Skin epidermis (tissue), 12 donors: ENCODE measurements at regions not wholly inside any gene's neighbourhood (a gene's known extent, or its start where the extent isn't known, plus 50 kb on each side); places are given as distances from the start of the nearest gene placed in this dataset.

ENCODE experiments used
- H3K27ac ChIP-seq, 21 experiments: fragments of 200-600 bp; sonication (generic) in 11 of 21; one replicate each; pipeline ENCODE4 v1.5.0; 2020; ENCODE audit warnings: mild to moderate bottlenecking in 3 of 21, inconsistent platforms in 2 of 21, moderate library complexity in 2 of 21
- H3K4me3 ChIP-seq, 7 experiments: fragments of 200-600 bp; sonication (generic) in 2 of 7; one replicate each; pipeline ENCODE4 v1.5.0; 2020; ENCODE audit warnings: inconsistent platforms in 2 of 7, mild to moderate bottlenecking in 2 of 7, moderate library complexity in 1 of 7

DNA sequence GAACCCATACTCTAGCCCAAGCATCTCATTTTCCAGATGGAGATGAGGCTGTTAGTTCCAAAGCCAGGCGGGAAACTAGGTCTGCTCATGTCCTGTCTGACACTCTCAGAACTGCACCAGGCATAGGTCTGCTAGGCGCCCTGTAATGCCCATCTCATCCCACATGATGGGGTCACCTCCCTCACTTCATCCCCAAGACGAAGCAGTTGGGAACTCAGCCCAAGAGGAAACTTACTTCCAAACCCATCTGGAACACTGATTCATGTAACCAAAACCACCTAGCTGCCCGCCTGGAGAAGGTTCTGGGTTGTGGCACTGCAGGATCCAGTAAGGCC lies 84.0 kb upstream of the PRNP start:
- no peak overlapping the region for H3K27ac ChIP-seq
- H3K4me3 ChIP-seq, result no peak overlapping the region

DNA sequence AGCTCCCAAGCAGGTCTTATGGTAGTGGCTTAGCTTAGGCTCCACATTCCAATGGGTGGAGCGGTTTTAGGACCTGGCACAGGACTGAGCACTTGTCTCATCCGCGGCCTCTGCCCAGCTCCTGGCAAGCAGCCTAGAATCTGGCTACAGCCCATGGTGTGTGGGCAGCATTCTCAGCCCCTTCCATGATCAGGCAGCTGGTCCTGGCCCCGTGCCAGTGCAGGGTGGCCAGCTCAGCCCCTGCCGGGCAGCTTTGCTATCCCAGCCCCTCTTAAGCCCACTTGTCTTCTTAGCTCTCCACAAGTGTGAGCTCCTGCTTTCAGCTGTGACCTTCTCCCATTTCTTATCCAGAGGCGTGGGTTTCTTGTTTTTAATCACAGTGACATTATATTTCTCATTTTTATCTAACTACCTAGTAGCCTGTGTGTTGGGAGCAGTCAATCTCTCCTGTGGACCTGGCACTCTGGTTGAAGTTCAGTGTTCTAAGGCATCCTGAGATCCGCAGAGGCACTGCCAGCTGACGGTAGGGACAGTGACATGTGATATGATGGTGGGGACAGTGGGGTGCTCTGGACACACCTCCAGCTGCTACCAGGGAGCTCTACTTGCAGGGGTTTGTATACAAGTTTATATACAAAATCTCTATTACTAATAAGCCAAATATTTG lies 84.5 kb upstream of the PRNP start:
- Histone ChIP-seq H3K27ac (no peak overlapping the region), H3K4me3 (no peak overlapping the region)

GRCh38 chr20:4600308-4601014 lies 85.8 kb upstream of the PRNP start:
- no peak overlapping the region for H3K27ac ChIP-seq

DNA sequence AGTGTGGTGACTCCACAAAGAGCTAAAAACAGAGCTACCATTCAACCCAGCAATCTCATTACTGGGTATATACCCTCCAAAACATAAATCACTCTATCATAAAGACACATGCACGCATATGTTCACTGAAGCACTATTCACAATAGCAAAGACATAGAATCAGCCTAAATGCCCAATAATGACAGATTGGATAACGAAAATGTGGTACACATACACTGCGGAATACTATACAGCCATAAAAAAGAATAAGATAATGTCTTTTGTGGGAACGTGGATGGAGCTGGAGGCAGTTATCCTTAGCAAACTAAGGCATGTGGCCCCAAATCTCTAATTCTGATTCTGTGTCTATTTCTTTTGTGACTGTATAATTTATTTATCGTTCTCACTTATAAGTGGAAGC lies 89.0 kb upstream of the PRNP start:
- Histone ChIP-seq H3K27ac (no peak overlapping the region), H3K4me3 (no peak overlapping the region)

More at GRCh38 chr20:4600308-4601014, 85.8 kb upstream of the PRNP start:
- H3K4me3 ChIP-seq, result no peak overlapping the region

- Histone ChIP-seq H3K27ac (no peak overlapping the region), H3K4me3 (no peak overlapping the region)
Observed at GRCh38 chr20:4593149-4593525, 93.1 kb upstream of the PRNP start.

- peak overlapping the region in 5 of 7 experiments; percentile 9 to 27 (median 18) for H3K4me3 ChIP-seq
- no peak overlapping the region for H3K27ac ChIP-seq
Observed at GRCh38 chr20:4592316-4593148, 93.7 kb upstream of the PRNP start.

- H3K27ac ChIP-seq, result no peak overlapping the region
- H3K4me3 ChIP-seq, result peak overlapping the region in 1 of 7 experiments; percentile 18
Observed at GRCh38 chr20:4591975-4592315, 94.3 kb upstream of the PRNP start.

- H3K27ac ChIP-seq, result no peak overlapping the region
- no peak overlapping the region for H3K4me3 ChIP-seq
Observed at GRCh38 chr20:4585758-4586157, 100.5 kb upstream of the PRNP start.

DNA sequence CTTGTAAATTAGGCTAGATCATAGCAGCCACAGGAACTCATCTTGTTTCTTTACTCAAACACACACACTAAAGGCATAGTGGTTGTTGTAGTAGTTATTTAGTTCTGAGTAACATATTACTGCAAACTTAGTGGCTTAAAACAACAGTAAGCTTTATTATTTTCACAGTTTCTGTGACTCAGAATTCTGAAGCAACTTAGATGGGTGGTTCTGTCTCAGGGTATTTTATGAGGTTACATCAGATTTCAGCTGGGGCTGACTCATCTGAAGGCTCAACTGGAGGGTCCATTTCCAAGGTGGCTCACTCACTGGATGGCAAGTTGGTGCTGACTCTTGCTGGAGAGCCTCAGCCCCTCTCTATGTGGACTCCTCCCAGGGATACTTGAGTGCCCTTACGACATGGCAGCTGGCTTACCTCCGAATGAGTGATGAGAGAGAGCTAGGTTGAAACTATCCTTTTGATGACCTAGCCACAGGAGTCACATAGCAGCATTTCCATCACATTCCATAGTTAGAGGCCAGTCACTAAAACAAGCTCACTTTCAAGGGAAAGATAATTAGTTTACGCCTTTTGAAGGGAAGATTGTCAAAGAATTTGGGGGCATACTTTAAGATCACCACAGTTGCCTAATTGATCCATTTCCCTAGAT lies 101.0 kb upstream of the PRNP start:
- Histone ChIP-seq H3K4me3 (no peak overlapping the region), H3K27ac (no peak overlapping the region)

DNA sequence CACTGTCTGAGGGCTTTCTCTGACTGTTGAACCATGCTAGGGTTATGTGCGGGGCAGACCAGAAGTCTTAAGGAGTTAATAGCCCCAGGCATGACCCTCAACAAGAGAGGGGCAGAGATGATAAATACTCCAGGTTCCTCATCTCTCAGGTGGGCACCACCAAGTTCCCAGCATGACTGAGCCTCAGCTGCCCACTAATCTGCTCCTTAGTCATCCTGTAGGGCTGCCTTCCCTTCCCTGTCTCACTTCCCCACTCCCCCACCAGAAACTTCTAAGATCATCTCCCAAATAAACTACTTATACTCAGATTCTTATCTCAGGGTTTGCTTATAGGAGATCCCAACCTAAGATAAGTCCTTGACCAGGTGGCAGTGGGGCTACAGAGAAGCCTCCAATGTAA lies 101.7 kb upstream of the PRNP start:
- Histone ChIP-seq H3K27ac (no peak overlapping the region), H3K4me3 (no peak overlapping the region)

- Histone ChIP-seq H3K27ac (no peak overlapping the region), H3K4me3 (no peak overlapping the region)
Observed at GRCh38 chr20:4581838-4582237, 104.4 kb upstream of the PRNP start.

DNA sequence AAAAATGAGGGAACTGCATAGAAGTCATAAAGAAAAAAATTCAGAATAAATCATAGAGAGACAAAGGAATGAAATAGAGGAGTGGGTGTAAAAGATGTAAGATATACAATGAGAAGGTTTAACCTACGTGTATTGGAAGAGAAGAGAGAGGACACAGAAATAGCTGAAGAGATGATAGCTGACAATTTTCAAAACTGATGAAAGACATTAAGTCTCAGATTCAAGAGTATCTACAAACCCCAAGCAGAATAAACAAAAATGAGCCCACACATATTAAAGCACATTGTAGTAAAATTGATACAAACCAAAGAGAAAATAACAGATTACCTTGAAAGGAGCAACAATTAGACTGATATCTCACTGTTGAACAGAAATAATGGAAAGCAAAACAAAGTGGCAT lies 107.9 kb upstream of the PRNP start:
- no peak overlapping the region for H3K4me3 ChIP-seq
- H3K27ac ChIP-seq, result no peak overlapping the region

DNA sequence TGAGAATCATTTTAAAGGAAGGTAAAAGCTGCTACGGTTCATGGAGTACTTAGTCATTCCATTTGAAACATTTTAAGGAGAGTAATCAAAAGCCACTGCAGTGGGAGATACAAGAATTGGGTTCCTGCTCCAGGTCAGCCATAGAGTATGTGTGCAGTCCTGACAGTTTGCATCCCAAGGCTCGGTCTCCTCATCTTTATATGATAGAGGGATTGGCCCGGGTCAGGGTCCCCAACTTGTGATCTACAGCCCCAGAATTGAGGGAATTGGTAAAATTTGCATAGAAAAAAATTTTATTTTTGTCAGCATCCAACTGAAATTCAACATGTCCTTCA lies 111.9 kb upstream of the PRNP start:
- no peak overlapping the region for H3K27ac ChIP-seq
- H3K4me3 ChIP-seq, result no peak overlapping the region

DNA sequence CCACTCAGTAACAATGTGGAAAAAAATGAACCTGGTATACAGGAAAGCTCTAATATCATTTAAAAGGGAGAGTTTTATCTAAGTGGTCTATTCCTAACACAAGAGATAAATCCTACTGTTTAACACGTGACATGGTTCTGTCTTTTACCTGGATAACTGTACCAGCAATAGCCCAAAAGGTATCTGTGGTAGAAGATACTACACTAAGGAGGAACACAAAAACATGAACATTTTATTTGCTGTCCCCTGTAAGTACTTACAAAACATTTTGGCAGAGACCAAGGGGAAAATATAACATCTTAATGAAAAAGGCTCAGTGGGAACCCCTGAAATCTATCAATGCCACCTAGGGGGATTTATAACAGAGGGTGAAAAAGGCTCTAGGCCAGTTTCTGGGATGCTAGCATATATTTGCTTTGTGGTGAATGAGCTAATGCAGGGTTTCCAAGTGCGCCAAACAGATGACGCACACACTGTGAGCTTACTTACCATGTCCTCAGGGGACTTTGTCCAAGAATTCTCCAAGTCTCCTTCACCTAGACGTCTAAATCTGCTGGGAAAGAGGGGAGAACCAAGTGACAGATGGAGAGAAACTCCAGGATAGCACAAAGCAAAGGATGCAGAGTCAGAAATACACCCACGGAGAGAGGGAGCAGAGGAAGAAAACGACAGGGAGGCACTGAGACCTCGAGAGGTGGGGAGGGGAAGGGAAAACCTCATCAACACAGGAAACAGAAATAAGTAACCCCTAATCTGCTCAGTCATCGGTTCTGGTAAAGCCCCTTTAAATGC lies 112.5 kb upstream of the PRNP start:
- H3K4me3 ChIP-seq, result no peak overlapping the region

GRCh38 chr20:4571759-4572531 lies 114.3 kb upstream of the PRNP start:
- Histone ChIP-seq H3K4me3 (no peak overlapping the region), H3K27ac (no peak overlapping the region)

More for the DNA sequence above, 112.5 kb upstream of the PRNP start:
- no peak overlapping the region for H3K27ac ChIP-seq

- Histone ChIP-seq H3K4me3 (no peak overlapping the region), H3K27ac (no peak overlapping the region)
Observed at GRCh38 chr20:4569865-4570264, 116.4 kb upstream of the PRNP start.

- Histone ChIP-seq H3K4me3 (no peak overlapping the region), H3K27ac (no peak overlapping the region)
Observed at GRCh38 chr20:4569092-4569491, 117.2 kb upstream of the PRNP start.

GRCh38 chr20:4568361-4568959 lies 117.8 kb upstream of the PRNP start:
- Histone ChIP-seq H3K4me3 (no peak overlapping the region), H3K27ac (no peak overlapping the region)

- H3K27ac ChIP-seq, result no peak overlapping the region
- H3K4me3 ChIP-seq, result no peak overlapping the region
Observed at GRCh38 chr20:4567170-4567569, 119.1 kb upstream of the PRNP start.
